Brain microvascular endothelial cell (primary cell): ENCODE measurements at regions not wholly inside any gene's neighbourhood (a gene's known extent, or its start where the extent isn't known, plus 50 kb on each side); places are given as distances from the start of the nearest gene placed in this dataset.
A peak's percentile ranks its signal among the peaks of the same experiment; 100 is the strongest.

ENCODE experiments used
- DNase-seq: peaks from one replicate; pipeline ENCODE4 v3.0.0-alpha.2; 2020
- H3K27ac ChIP-seq: fragments of 250-450 bp; sonication (Bioruptor Pico); 2 replicates; pipeline ENCODE4 v1.5.1; 2020; ENCODE audit warnings: mild to moderate bottlenecking, moderate library complexity
- H3K27me3 ChIP-seq: fragments of 250-450 bp; sonication (Bioruptor Pico); replicated peaks from 2 replicates; pipeline ENCODE4 v1.5.1; 2020; ENCODE audit warnings: mild to moderate bottlenecking
- H3K36me3 ChIP-seq: fragments of 250-450 bp; sonication (Bioruptor Pico); replicated peaks from 2 replicates; pipeline ENCODE4 v1.5.1; 2020; ENCODE audit warnings: mild to moderate bottlenecking
- H3K4me3 ChIP-seq: 2 replicates; pipeline ENCODE4 v1.5.1; 2011; ENCODE audit warnings: low read depth, mild to moderate bottlenecking, control low read depth, low read length, moderate library complexity
- CTCF ChIP-seq: IDR thresholded peaks from 2 replicates; pipeline ENCODE4 v1.5.1; 2011; ENCODE audit warnings: low read depth, mild to moderate bottlenecking, moderate library complexity, low read length, control low read depth, inconsistent platforms; ENCODE audit errors: missing control alignments
- in situ Hi-C: cut with HindIII; loops from 2 replicates; pipeline ENCODE4 v1.10.0; 2017; ENCODE audit warnings: low sequenced_read_pairs, low pct_ligation_motif_present

DNA sequence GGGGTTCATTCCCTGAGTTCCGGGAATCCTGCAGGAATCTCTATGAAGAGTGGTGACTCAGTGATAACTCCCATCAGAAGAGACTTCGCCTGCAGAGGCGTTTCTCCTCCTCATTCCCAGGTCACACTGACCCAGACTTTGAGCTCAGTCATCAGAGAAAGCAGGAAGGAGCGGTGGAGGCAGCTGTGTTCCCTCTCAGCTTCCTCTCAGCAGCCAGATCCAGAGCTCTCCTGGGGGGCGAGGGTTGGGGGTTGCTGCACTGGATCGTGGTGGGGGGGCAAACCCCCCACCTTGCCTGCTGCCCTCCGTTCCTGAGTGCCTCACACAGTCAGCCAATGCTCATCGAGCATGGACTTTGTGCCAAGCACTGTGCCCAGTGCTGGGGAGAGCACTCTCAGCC, 271.2 kb downstream of the CBLN1 start:
- TF ChIP-seq CTCF, result no peak
- no peaks in the 10 kb centered on the region for H3K36me3 ChIP-seq
- DNase-seq, result no peak
- H3K4me3 ChIP-seq, result no peak overlapping the region
- in situ Hi-C loops, result no loop called here
- H3K27me3 ChIP-seq, result no peaks in the 10 kb centered on the region
- no peak overlapping the region for H3K27ac ChIP-seq

GRCh38 chr16:49009204-49009603, 272.4 kb downstream of the CBLN1 start:
- no peak for DNase-seq
- no peaks in the 10 kb centered on the region for H3K36me3 ChIP-seq
- TF ChIP-seq CTCF, result no peak
- H3K27me3 ChIP-seq, result no peaks in the 10 kb centered on the region
- no peak overlapping the region for H3K27ac ChIP-seq
- H3K4me3 ChIP-seq, result no peak overlapping the region
- in situ Hi-C loops, result no loop called here

GRCh38 chr16:49003992-49004391, 277.6 kb downstream of the CBLN1 start:
- TF ChIP-seq CTCF, result no peak
- no peaks in the 10 kb centered on the region for H3K36me3 ChIP-seq
- H3K27ac ChIP-seq, result no peak overlapping the region
- H3K27me3 ChIP-seq, result no peaks in the 10 kb centered on the region
- DNase-seq, result no peak
- H3K4me3 ChIP-seq, result no peak overlapping the region
- in situ Hi-C loops, result no loop called here

- H3K36me3 ChIP-seq, result no peaks in the 10 kb centered on the region
- DNase-seq, result no peak
- H3K27me3 ChIP-seq, result no peaks in the 10 kb centered on the region
- in situ Hi-C loops, result no loop called here
- no peak for TF ChIP-seq CTCF
- no peak overlapping the region for H3K27ac ChIP-seq
- H3K4me3 ChIP-seq, result no peak overlapping the region
These were observed 278.6 kb downstream of the CBLN1 start for GRCh38 chr16:49003022-49003421.

- in situ Hi-C loops, result no loop called here
- no peak overlapping the region for H3K4me3 ChIP-seq
These were observed 281.0 kb downstream of the CBLN1 start for GRCh38 chr16:49000594-49000993.

More at GRCh38 chr16:49000594-49000993, 281.0 kb downstream of the CBLN1 start:
- peak; percentile 54 for TF ChIP-seq CTCF
- Histone ChIP-seq H3K27ac (no peak overlapping the region), H3K36me3 (no peaks in the 10 kb centered on the region), H3K27me3 (no peaks in the 10 kb centered on the region)
- no peak for DNase-seq
